PFSK-1 (cell line): ENCODE measurements at regions not wholly inside any gene's neighbourhood (a gene's known extent, or its start where the extent isn't known, plus 50 kb on each side); places are given as distances from the start of the nearest gene placed in this dataset.

Source experiments
- FOXP2 ChIP-seq: optimal IDR thresholded peaks from 2 replicates; pipeline ENCODE3; 2011; ENCODE audit warnings: borderline replicate concordance, control low read depth, inconsistent platforms; ENCODE audit not compliant: insufficient read depth; ENCODE audit errors: extremely low read length, extremely low read depth
- POLR2AphosphoS5 ChIP-seq: IDR thresholded peaks from 2 replicates; pipeline ENCODE4 v1.6.1; 2012; ENCODE audit warnings: low read depth, mild to moderate bottlenecking, control low read depth, low read length, moderate library complexity
- REST ChIP-seq, 2 experiments: IDR thresholded peaks; 2 replicates each; pipeline versions ENCODE4 v1.6.1 to v1.8.0; 2011 to 2012; ENCODE audit warnings: low read depth in 2 of 2, low read length in 2 of 2, control low read depth in 1 of 2, inconsistent platforms in 1 of 2, mild to moderate bottlenecking in 1 of 2, moderate library complexity in 1 of 2; ENCODE audit not compliant: insufficient read depth in 1 of 2
- SIN3A ChIP-seq: IDR thresholded peaks from 2 replicates; pipeline ENCODE4 v1.6.1; 2012; ENCODE audit warnings: mild to moderate bottlenecking, low read length, moderate library complexity, borderline replicate concordance; ENCODE audit not compliant: insufficient read depth
- TAF1 ChIP-seq: IDR thresholded peaks from 2 replicates; pipeline ENCODE4 v1.6.1; 2012; ENCODE audit warnings: low read length, control low read depth, borderline replicate concordance; ENCODE audit not compliant: insufficient read depth

- TF ChIP-seq TAF1 = no peak
- TF ChIP-seq POLR2AphosphoS5 = no peak
- no peak for TF ChIP-seq FOXP2
- no peak for TF ChIP-seq REST (IDR thresholded peaks at IDR 0.05; ENCODE audit: insufficient read depth in 1 of 2, low read depth in 2 of 2, low read length in 2 of 2)
- no peak for TF ChIP-seq SIN3A
Observed at GRCh38 chr18:73975266-73975665, 172.4 kb downstream of the FBXO15 start.

GRCh38 chr18:73973972-73974371, 173.7 kb downstream of the FBXO15 start:
- TF ChIP-seq SIN3A = no peak
- TF ChIP-seq FOXP2 = no peak

GRCh38 chr18:73966954-73967353, 180.7 kb downstream of the FBXO15 start:
- no peak for TF ChIP-seq FOXP2
- no peak for TF ChIP-seq TAF1
- TF ChIP-seq POLR2AphosphoS5 = no peak
- TF ChIP-seq SIN3A = no peak
- TF ChIP-seq REST (IDR thresholded peaks at IDR 0.05; ENCODE audit: insufficient read depth in 1 of 2, low read depth in 2 of 2, low read length in 2 of 2) = no peak

GRCh38 chr18:73962256-73962655, 185.4 kb downstream of the FBXO15 start:
- TF ChIP-seq SIN3A (no peak), REST (IDR thresholded peaks at IDR 0.05; ENCODE audit: insufficient read depth in 1 of 2, low read depth in 2 of 2, low read length in 2 of 2) (no peak), TAF1 (no peak), POLR2AphosphoS5 (no peak), FOXP2 (no peak)

- TF ChIP-seq REST (IDR thresholded peaks at IDR 0.05; ENCODE audit: insufficient read depth in 1 of 2, low read depth in 2 of 2, low read length in 2 of 2) = no peak
Observed at GRCh38 chr18:73961804-73962203, 185.8 kb downstream of the FBXO15 start.

- no peak for TF ChIP-seq FOXP2
- no peak for TF ChIP-seq REST (IDR thresholded peaks at IDR 0.05; ENCODE audit: insufficient read depth in 1 of 2, low read depth in 2 of 2, low read length in 2 of 2)
- no peak for TF ChIP-seq SIN3A
- no peak for TF ChIP-seq POLR2AphosphoS5
- no peak for TF ChIP-seq TAF1
Observed at GRCh38 chr18:73959352-73959751, 188.3 kb downstream of the FBXO15 start.
